RWPE2 (cell line): ENCODE measurements at regions not wholly inside any gene's neighbourhood (a gene's known extent, or its start where the extent isn't known, plus 50 kb on each side); places are given as distances from the start of the nearest gene placed in this dataset.

ENCODE experiments used
- ATAC-seq: fragments of 200-7000 bp; cut with Tn5 transposase; 3 replicates; pipeline ENCODE4 v1.9.1; 2021; ENCODE audit warnings: low read depth
- DNase-seq: peaks from one replicate; pipeline ENCODE4 v3.0.0-alpha.2; 2020; ENCODE audit warnings: low spot score
- H3K27ac ChIP-seq: fragments of 450-650 bp; 2 replicates; pipeline ENCODE4 v1.5.1; 2017; ENCODE audit warnings: mild to moderate bottlenecking; ENCODE audit not compliant: poor library complexity, severe bottlenecking
- H3K27me3 ChIP-seq: fragments of 250-450 bp; sonication (Bioruptor Pico); 2 replicates; pipeline ENCODE4 v1.5.1; 2021; ENCODE audit warnings: mild to moderate bottlenecking, moderate library complexity; ENCODE audit not compliant: insufficient read depth, poor library complexity, severe bottlenecking
- H3K36me3 ChIP-seq: fragments of 250-450 bp; sonication (Bioruptor Pico); 2 replicates; pipeline ENCODE4 v1.5.1; 2020; ENCODE audit warnings: low read depth, mild to moderate bottlenecking, moderate library complexity
- H3K4me1 ChIP-seq: fragments of 250-450 bp; sonication (Bioruptor Pico); 2 replicates; pipeline ENCODE4 v1.5.1; 2021; ENCODE audit warnings: mild to moderate bottlenecking, moderate library complexity; ENCODE audit not compliant: insufficient read depth, poor library complexity, severe bottlenecking
- H3K4me3 ChIP-seq: fragments of 250-450 bp; sonication (Bioruptor Pico); 2 replicates; pipeline ENCODE4 v1.5.1; 2021; ENCODE audit warnings: mild to moderate bottlenecking, moderate library complexity; ENCODE audit not compliant: severe bottlenecking
- H3K9me3 ChIP-seq: fragments of 250-450 bp; sonication (Bioruptor Pico); 2 replicates; pipeline ENCODE4 v1.5.1; 2021; ENCODE audit warnings: mild to moderate bottlenecking, moderate library complexity; ENCODE audit not compliant: severe bottlenecking
- CTCF ChIP-seq: fragments of 450-650 bp; IDR thresholded peaks from one replicate; pipeline ENCODE4 v1.5.1; 2017; ENCODE audit warnings: mild to moderate bottlenecking, moderate library complexity; ENCODE audit not compliant: poor library complexity, severe bottlenecking

GRCh38 chr4:120395746-120396145 is 329.1 kb upstream of the MAD2L1 start:
- Histone ChIP-seq H3K4me3 (no peak overlapping the region), H3K9me3 (no peaks in the 10 kb centered on the region), H3K36me3 (no peaks in the 10 kb centered on the region), H3K4me1 (no peaks in the 10 kb centered on the region), H3K27ac (no peak overlapping the region), H3K27me3 (no peaks in the 10 kb centered on the region)
- no peak for TF ChIP-seq CTCF
- ATAC-seq (no peak; the same call in 2 of the 3 replicates), DNase-seq (no peak)

- ATAC-seq (no peak), DNase-seq (no peak)
- Histone ChIP-seq H3K27ac (no peak overlapping the region), H3K4me1 (no peaks in the 10 kb centered on the region), H3K36me3 (no peaks in the 10 kb centered on the region), H3K9me3 (no peaks in the 10 kb centered on the region), H3K4me3 (no peak overlapping the region), H3K27me3 (no peaks in the 10 kb centered on the region)
- no peak for TF ChIP-seq CTCF
Measured at GRCh38 chr4:120355881-120356280, 289.2 kb upstream of the MAD2L1 start.

GRCh38 chr4:120354381-120354780 is 287.7 kb upstream of the MAD2L1 start:
- Histone ChIP-seq H3K27me3 (no peaks in the 10 kb centered on the region), H3K36me3 (no peaks in the 10 kb centered on the region), H3K4me3 (no peak overlapping the region), H3K9me3 (no peaks in the 10 kb centered on the region), H3K4me1 (no peaks in the 10 kb centered on the region), H3K27ac (no peak overlapping the region)
- TF ChIP-seq CTCF, result no peak
- DNase-seq (no peak), ATAC-seq (no peak)

GRCh38 chr4:120353235-120353634 is 286.6 kb upstream of the MAD2L1 start:
- DNase-seq (no peak), ATAC-seq (no peak)
- H3K27ac ChIP-seq, result no peak overlapping the region
- no peaks in the 10 kb centered on the region for H3K36me3 ChIP-seq
- no peaks in the 10 kb centered on the region for H3K4me1 ChIP-seq
- no peaks in the 10 kb centered on the region for H3K27me3 ChIP-seq
- TF ChIP-seq CTCF, result no peak
- no peaks in the 10 kb centered on the region for H3K9me3 ChIP-seq
- no peak overlapping the region for H3K4me3 ChIP-seq

GRCh38 chr4:120352739-120353138 is 286.1 kb upstream of the MAD2L1 start:
- Histone ChIP-seq H3K36me3 (no peaks in the 10 kb centered on the region), H3K27ac (no peak overlapping the region), H3K4me3 (no peak overlapping the region), H3K4me1 (no peaks in the 10 kb centered on the region), H3K27me3 (no peaks in the 10 kb centered on the region), H3K9me3 (no peaks in the 10 kb centered on the region)
- no peak for DNase-seq
- TF ChIP-seq CTCF, result no peak
- ATAC-seq, result no peak
